ENCODE measurements at regions not wholly inside any gene's neighbourhood (a gene's known extent, or its start where the extent isn't known, plus 50 kb on each side); places are given as distances from the start of the nearest gene placed in this dataset.

GRCh38 chr2:153138651-153139375 lies 339.7 kb downstream of the RPRM start:
- TF ChIP-seq REST (IDR thresholded peaks at IDR 0.05; ENCODE audit: insufficient read depth in 1 of 2, low read depth in 2 of 2, low read length in 1 of 2) (no peak), POLR2AphosphoS5 (IDR thresholded peaks at IDR 0.05; ENCODE audit: low read depth, low read length) (no peak), SIN3A (IDR thresholded peaks at IDR 0.05; ENCODE audit: borderline replicate concordance, insufficient read depth, low read depth, low read length) (no peak)
- TF ChIP-seq, protein P1, sequence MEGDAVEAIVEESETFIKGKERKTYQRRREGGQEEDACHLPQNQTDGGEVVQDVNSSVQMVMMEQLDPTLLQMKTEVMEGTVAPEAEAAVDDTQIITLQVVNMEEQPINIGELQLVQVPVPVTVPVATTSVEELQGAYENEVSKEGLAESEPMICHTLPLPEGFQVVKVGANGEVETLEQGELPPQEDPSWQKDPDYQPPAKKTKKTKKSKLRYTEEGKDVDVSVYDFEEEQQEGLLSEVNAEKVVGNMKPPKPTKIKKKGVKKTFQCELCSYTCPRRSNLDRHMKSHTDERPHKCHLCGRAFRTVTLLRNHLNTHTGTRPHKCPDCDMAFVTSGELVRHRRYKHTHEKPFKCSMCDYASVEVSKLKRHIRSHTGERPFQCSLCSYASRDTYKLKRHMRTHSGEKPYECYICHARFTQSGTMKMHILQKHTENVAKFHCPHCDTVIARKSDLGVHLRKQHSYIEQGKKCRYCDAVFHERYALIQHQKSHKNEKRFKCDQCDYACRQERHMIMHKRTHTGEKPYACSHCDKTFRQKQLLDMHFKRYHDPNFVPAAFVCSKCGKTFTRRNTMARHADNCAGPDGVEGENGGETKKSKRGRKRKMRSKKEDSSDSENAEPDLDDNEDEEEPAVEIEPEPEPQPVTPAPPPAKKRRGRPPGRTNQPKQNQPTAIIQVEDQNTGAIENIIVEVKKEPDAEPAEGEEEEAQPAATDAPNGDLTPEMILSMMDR (IDR thresholded peaks at IDR 0.05), result no peak

Measured in Panc1 (cell line).